Duodenal mucosa (tissue), 2 donors: ENCODE measurements at regions not wholly inside any gene's neighbourhood (a gene's known extent, or its start where the extent isn't known, plus 50 kb on each side); places are given as distances from the start of the nearest gene placed in this dataset.

ENCODE experiments used
- H3K27ac ChIP-seq: one replicate; pipeline ENCODE4 v1.7.0; 2013; ENCODE audit warnings: low read depth, low read length
- H3K27me3 ChIP-seq, 2 donors: one replicate each; pipeline ENCODE4 v1.7.0; 2013; ENCODE audit warnings: low read length in 2 of 2, control low read depth in 1 of 2; ENCODE audit not compliant: insufficient read depth in 2 of 2, control insufficient read depth in 1 of 2
- H3K36me3 ChIP-seq, 2 donors: one replicate each; pipeline ENCODE4 v1.7.0; 2013; ENCODE audit warnings: low read length in 2 of 2, control low read depth in 1 of 2; ENCODE audit not compliant: insufficient read depth in 2 of 2, control insufficient read depth in 1 of 2
- H3K4me1 ChIP-seq, 2 donors: one replicate each; pipeline ENCODE4 v1.7.0; 2013; ENCODE audit warnings: low read length in 2 of 2, control low read depth in 1 of 2; ENCODE audit not compliant: insufficient read depth in 2 of 2, control insufficient read depth in 1 of 2
- H3K4me3 ChIP-seq, 2 donors: one replicate each; pipeline ENCODE4 v1.7.0; 2013; ENCODE audit warnings: low read length in 2 of 2, low read depth in 1 of 2
- H3K9ac ChIP-seq, 2 donors: one replicate each; pipeline ENCODE4 v1.7.0; 2013; ENCODE audit warnings: low read length in 2 of 2, low read depth in 1 of 2
- H3K9me3 ChIP-seq, 2 donors: one replicate each; pipeline ENCODE4 v1.7.0; 2013; ENCODE audit warnings: low read length in 2 of 2, control low read depth in 1 of 2; ENCODE audit not compliant: control insufficient read depth in 1 of 2

GRCh38 chr4:127425851-127426250 is 206.9 kb upstream of the INTU start:
- no peaks in the 10 kb centered on the region for H3K36me3 ChIP-seq
- no peak overlapping the region for H3K9ac ChIP-seq

GRCh38 chr4:127441571-127441970 is 191.2 kb upstream of the INTU start:
- Histone ChIP-seq H3K9ac (no peak overlapping the region), H3K27me3 (no peaks in the 10 kb centered on the region), H3K27ac (no peak overlapping the region), H3K4me1 (no peaks in the 10 kb centered on the region), H3K4me3 (no peak overlapping the region), H3K36me3 (no peaks in the 10 kb centered on the region), H3K9me3 (no peaks in the 10 kb centered on the region)

More at GRCh38 chr4:127425851-127426250, 206.9 kb upstream of the INTU start:
- Histone ChIP-seq H3K4me3 (no peak overlapping the region), H3K27ac (no peak overlapping the region), H3K4me1 (no peaks in the 10 kb centered on the region), H3K27me3 (no peaks in the 10 kb centered on the region), H3K9me3 (no peaks in the 10 kb centered on the region)

GRCh38 chr4:127445471-127445870 is 187.3 kb upstream of the INTU start:
- Histone ChIP-seq H3K4me3 (no peak overlapping the region), H3K9ac (no peak overlapping the region), H3K9me3 (no peaks in the 10 kb centered on the region), H3K4me1 (no peaks in the 10 kb centered on the region), H3K27me3 (no peaks in the 10 kb centered on the region), H3K27ac (no peak overlapping the region), H3K36me3 (no peaks in the 10 kb centered on the region)

- Histone ChIP-seq H3K36me3 (no peaks in the 10 kb centered on the region), H3K27me3 (no peaks in the 10 kb centered on the region), H3K4me1 (no peaks in the 10 kb centered on the region), H3K9me3 (no peaks in the 10 kb centered on the region), H3K9ac (no peak overlapping the region), H3K27ac (no peak overlapping the region), H3K4me3 (no peak overlapping the region)
Measured at GRCh38 chr4:127446427-127446885, 186.3 kb upstream of the INTU start.

GRCh38 chr4:127448986-127449385 is 183.8 kb upstream of the INTU start:
- Histone ChIP-seq H3K27me3 (no peaks in the 10 kb centered on the region), H3K9ac (no peak overlapping the region), H3K27ac (no peak overlapping the region), H3K4me1 (no peaks in the 10 kb centered on the region), H3K4me3 (no peak overlapping the region), H3K9me3 (no peaks in the 10 kb centered on the region), H3K36me3 (no peaks in the 10 kb centered on the region)

- Histone ChIP-seq H3K27ac (no peak overlapping the region), H3K36me3 (no peaks in the 10 kb centered on the region), H3K27me3 (no peaks in the 10 kb centered on the region), H3K4me1 (no peaks in the 10 kb centered on the region), H3K9ac (no peak overlapping the region), H3K9me3 (no peaks in the 10 kb centered on the region), H3K4me3 (no peak overlapping the region)
Measured at GRCh38 chr4:127449449-127449848, 183.3 kb upstream of the INTU start.

- no peak overlapping the region for H3K4me3 ChIP-seq
- no peak overlapping the region for H3K27ac ChIP-seq
- H3K9ac ChIP-seq = no peak overlapping the region
- no peaks in the 10 kb centered on the region for H3K9me3 ChIP-seq
- H3K36me3 ChIP-seq = no peaks in the 10 kb centered on the region
- H3K4me1 ChIP-seq = no peaks in the 10 kb centered on the region
- no peaks in the 10 kb centered on the region for H3K27me3 ChIP-seq
Measured at GRCh38 chr4:127450276-127450675, 182.5 kb upstream of the INTU start.

- H3K4me1 ChIP-seq = no peaks in the 10 kb centered on the region
- H3K27me3 ChIP-seq = peaks cover 0 to 3% of the 10 kb centered on the region in 2 donors
Measured at GRCh38 chr4:127463883-127464282, 168.9 kb upstream of the INTU start.

GRCh38 chr4:127469542-127469941 is 163.2 kb upstream of the INTU start:
- H3K9me3 ChIP-seq = no peaks in the 10 kb centered on the region
- no peak overlapping the region for H3K4me3 ChIP-seq
- H3K4me1 ChIP-seq = no peaks in the 10 kb centered on the region
- no peaks in the 10 kb centered on the region for H3K36me3 ChIP-seq
- H3K27ac ChIP-seq = no peak overlapping the region
- H3K27me3 ChIP-seq = peaks cover 0 to 3% of the 10 kb centered on the region in 2 donors
- no peak overlapping the region for H3K9ac ChIP-seq

More at GRCh38 chr4:127463883-127464282, 168.9 kb upstream of the INTU start:
- Histone ChIP-seq H3K27ac (no peak overlapping the region), H3K9ac (no peak overlapping the region), H3K9me3 (no peaks in the 10 kb centered on the region), H3K4me3 (no peak overlapping the region), H3K36me3 (no peaks in the 10 kb centered on the region)

- H3K4me3 ChIP-seq = no peak overlapping the region
- no peaks in the 10 kb centered on the region for H3K9me3 ChIP-seq
- no peaks in the 10 kb centered on the region for H3K4me1 ChIP-seq
- H3K36me3 ChIP-seq = no peaks in the 10 kb centered on the region
- H3K27ac ChIP-seq = no peak overlapping the region
- no peak overlapping the region for H3K9ac ChIP-seq
- H3K27me3 ChIP-seq = peaks cover 0 to 3% of the 10 kb centered on the region in 2 donors
Measured at GRCh38 chr4:127469959-127470809, 162.6 kb upstream of the INTU start.
